COR-L47 (cell line): ENCODE measurements at regions not wholly inside any gene's neighbourhood (a gene's known extent, or its start where the extent isn't known, plus 50 kb on each side); places are given as distances from the start of the nearest gene placed in this dataset.
A peak's percentile ranks its signal among the peaks of the same experiment; 100 is the strongest.

ENCODE experiments used
- DNase-seq: peaks from one replicate; lab custom pipeline; 2025; lab: John Stamatoyannopoulos, UW

DNA sequence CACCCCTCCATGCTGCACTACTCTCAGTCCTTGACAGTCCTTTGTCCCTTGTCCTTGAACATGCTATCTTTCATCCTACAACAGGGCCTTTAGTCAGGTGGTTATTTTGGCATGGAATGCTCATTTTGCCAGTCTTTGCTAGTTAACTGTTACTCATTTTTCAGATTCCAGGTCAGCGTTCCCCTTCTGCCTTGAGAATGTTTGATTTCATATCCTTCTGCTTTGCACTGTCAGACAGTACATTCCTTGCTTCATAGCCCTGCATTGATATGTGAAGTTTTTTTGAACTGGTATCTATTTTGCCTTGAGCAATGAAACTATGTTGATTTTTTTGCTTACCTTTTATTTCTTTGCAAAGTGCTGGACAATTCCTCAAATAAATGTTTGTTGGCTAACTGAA, 638.2 kb upstream of the SEMA6A start:
- no peak for DNase-seq

DNA sequence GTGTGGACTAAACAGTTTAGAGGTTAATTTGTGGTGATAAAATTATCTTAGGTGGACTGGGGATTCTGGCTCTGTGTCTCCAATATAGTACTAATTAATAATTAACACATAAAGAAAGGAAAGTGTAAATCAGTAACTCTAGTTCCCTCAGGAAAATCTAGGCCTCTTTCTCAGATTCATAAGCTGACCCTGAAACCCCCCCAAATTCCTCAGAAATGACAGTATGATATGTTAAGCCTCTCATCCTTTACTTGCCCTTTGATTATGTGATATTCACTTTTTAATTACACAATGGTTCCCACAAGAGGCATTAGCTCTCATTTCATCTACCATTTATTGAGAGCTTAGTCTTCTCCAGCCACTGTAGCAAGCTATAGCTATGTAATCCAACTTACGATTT, 636.2 kb upstream of the SEMA6A start:
- no peak for DNase-seq

DNA sequence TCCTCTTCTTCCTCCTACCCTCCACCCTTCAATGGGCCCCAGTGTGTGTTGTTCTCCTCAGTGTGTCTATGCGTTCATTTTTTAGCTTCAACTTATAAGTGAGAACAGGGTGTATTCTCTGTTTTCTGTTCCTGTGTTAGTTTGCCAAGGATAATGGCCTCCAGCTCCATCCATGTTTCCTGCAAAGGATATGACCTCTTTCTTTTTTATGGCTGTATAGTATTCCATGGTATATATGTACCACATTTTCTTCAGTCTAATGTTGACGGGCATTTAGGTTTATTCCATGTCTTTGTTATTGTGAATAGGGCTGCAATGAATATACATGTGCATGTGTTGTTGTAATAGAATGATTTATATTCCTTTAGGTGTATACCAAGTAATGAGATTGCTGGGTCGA, 634.9 kb upstream of the SEMA6A start:
- no peak for DNase-seq

DNA sequence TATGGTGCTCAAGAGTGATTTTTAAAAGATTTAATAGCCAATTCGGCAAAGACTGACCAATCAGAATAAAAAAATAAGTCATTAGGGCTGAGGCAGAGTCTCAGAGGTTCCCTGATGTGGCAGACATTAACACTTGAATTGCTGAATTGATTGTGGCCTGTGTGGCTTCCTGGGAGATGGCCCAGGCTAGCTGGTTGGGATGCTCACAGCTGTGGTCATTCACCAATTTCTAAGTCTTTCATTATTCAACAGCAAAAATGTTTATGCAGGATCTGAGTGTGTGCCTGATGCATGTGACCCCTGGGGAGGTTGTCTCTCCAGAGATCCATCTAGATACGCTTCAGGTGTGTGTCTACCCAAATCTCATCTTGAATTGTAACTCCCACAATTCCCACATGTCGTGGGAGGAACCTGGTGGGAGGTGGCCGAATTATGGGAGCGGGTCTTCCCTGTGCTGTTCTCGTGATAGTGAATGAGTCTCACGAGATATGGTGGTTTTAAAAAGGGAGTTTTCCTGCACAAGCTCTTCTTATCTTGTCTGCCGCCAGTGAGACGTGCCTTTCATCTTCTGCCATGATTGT, 632.6 kb upstream of the SEMA6A start:
- no peak for DNase-seq

DNA sequence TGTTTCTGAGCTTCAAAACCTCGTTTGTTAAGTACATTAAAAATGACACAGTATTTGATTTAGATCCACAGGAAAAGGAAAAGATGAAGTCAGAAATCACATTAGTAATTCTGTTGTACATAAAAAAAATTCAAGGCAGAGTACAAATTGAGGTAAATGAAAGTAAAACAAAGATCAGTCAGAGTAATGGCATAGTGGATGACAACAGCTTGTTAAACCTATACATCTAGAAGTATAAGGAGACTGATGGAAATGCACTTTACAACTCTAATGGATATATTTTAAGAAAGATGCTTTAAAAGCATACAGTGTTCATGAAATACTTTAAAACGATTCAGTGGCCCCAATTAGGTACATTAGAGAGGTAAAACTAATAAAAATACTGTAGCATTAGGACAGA, 631.3 kb upstream of the SEMA6A start:
- no peak for DNase-seq

DNA sequence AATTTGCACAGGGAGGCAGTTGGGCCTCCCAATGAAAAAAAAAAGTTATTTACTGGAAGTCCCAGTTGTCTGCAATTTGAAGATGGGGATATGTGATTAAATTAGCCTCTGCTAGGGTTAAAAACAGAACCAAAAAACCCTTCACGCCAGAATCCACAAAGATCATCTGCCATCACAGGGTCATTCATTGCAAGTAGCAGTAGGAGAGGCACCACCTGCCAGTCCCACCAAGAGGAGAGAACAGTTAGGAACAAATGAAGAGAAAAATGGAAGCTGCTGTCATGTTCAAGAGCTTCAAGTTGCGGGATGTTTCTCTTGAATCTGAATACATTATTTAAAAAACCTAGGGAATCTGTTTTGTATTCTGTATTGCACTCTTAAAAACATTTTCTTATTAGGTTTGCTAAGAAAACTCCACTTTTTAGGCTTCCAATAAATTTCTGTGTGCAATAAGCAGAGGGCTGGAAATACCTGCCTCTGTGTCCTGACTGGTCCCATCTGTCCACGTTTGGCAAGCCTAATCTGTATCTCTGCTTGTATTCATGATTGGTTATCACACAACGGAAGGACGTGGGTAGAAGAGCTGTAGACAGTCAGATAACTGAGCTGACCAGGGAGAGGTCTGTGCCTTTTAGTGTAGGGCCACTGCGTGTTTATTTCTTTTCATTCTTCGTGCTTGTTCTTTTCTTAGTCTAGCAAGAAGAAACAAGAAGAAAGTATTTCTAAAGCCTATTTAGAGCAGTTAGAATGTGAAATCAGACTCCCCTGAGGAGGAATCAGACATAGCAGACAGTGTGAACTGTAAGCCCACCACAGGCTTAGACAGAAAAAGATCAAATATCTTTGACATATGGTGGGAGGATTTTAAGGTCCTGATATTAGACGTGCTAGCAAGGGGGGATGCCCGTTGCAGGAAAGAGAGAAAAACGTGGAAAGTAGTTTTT, 630.6 kb upstream of the SEMA6A start:
- DNase-seq: no peak

DNA sequence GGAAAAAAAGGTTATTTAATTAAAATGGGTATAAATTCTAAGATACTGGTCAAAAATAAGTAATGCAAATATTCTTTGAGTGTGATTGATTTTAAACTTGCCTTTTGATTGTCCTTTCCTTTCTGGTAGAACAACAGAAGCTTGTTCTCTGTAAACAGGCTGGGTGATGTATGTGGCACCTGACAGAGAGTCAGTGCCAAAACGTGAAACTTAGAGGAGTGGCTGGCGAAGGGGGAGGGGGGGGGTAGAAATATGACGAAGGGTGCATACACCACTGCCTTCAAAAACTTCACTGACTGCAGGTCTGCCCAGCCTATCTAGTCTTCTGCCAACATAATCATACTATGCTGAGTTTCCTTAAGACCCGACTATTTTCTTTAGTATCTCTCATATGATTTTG, 629.8 kb upstream of the SEMA6A start:
- DNase-seq: peak; percentile 1

DNA sequence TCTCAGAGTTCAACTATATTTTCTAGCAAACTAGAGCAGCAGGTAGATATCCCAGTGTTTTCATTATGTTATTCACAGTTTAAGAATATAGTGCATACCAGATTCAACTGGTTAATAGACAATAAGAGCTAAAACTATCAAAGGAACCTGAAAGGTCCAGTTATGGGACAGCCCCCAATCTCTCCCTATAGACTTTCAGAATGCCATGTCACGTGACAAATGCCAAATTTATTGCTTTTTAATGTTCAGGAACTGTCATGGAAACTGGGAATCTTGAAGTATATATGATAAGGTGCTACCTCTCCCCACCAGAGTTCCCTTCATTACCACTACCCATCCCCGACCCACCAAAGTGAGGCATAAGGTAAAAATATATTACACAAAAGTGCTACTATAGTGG, 629.0 kb upstream of the SEMA6A start:
- DNase-seq: no peak

DNA sequence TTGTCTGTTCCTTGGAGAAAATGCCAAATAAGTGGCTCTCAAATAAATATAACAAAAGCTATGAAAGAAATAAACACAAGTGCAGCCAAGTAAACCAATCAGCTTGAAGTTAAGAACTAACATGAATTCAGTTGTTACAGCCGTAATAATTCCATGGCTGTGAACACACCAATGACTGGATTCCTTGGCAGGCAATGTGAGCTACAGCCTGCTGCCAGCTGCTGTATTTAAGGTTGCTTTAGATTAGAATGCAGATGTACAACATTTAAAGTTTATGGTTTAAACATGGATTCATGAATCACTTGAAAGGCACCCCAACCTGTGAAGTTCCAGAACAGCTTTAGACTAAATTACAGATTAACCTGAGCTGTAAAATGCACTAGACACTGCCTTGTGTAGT, 626.4 kb upstream of the SEMA6A start:
- DNase-seq: no peak

DNA sequence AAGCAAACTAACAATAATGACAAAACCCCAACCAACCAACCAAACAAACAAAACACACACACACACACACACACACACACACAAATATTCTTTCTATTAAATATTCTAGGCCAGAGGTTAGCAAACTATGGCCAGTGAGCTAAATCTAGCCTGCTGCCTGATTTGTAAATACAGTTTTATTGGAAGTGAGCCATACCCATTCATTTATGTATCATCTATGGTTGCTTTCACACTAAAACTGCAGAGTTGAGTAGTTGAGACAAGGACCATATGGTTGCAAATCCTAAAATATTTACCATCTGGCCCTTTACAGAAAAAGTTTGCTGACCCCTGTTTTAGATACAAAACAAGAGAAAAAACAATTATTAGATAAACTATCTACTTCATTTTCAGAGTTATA, 620.5 kb upstream of the SEMA6A start:
- DNase-seq: no peak

DNA sequence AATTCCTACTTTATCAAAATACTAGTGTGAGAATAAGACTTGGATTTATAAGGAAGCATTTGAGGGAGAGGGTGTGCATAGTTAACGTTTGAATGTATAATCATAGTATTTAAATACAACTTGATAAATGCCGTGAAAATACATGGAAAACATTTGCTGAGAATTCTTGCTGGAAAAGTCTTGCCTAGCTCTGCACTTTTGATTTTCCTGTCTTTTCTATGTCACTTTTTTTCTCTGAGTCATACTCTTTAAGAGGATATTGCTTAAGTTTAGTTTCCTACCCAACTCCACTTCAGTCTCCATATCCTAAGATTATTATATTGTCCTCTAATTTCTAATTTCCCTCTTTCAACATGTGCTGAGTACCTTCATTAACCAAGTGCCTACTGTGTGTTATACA, 616.6 kb upstream of the SEMA6A start:
- DNase-seq: no peak

DNA sequence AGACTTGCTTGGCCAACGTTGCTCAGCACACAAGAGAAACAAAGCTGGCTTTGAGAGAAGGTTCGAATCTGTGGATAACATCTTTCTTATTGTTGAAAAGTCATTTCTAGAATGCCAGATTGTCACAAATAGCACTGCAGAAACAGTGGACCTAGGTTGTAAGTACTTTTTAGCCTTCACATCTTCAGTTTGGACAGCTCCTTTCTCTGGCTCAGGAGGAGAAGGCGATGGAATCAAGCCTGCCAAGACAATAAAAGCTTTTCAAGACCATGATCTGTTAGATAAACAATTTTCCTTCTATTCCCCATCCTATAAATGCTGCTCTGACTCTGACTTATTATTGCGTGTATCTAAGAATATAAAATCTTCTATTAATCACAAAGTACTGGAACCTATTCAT, 615.2 kb upstream of the SEMA6A start:
- no peak for DNase-seq

DNA sequence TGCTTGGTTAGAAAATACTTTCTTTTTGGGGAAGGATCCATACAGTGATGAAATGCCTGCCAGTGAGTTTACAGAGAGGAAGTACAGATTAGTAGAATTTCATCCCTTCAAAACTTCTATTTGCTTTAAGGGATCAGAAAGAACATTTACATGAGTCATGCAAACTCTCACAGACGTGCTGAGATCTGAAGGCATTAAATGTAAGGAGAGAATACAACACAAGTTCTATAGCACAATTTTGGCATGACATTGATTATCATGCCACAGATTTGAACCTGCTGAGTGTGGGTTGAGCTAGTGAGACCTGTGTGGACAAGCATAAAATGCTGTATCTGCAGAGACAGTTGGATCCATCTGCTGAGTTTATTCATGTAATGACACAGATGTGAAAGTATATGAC, 613.6 kb upstream of the SEMA6A start:
- no peak for DNase-seq

DNA sequence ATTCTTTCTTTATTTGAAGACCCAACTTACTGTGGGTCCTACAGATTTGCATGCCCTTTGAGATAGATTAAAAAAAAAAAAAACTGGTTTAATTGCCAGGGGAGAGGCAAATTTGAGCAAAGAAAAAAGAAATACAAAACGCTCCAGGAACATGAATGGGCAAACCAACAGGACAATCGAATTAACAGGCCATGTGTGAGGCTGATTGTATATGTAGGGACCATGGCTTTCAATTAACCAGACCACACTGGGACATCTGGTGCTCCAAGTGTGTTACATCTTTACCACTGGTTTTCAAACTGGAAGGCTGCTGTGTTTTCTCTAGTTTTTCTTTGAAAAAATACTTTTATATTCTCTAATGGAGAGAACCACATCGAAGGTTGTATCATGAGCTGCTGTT, 612.1 kb upstream of the SEMA6A start:
- no peak for DNase-seq

DNA sequence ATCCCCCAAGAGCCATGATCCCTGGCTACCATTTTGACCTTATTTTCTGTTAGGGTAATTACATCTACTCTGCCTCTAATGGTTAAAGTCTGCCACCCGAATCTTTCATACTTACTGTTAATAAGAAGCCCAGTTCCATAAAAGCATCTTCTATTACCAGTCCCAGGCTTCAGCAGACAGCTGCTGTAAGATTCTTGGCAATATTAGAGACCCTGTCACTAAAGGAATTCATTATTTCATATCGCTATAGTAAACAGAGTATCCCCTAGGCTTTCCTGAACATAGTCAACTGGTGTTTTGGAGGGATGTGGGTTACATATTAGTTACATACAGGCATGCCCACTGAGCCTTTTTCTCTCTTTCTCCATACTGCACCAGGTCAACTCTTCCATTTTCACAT, 608.7 kb upstream of the SEMA6A start:
- DNase-seq: no peak

DNA sequence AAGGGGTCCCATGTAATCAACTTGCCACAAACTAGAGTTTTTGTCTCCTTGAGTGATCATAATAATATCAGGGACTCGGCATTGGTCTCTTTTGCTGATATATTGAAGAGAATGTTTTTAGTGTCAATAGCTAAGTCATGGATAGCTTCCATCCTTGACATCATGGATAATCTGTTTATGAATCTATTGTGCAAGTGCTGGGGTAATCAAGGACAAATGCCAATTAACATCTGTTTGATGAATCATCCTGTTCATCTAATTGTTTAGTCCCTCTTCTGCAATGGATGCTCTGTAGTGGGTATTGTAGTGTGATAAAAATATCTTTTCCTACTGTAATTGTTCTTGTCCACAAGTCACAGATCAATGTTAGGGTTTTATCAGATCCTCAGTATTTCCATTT, 607.5 kb upstream of the SEMA6A start:
- DNase-seq: peak; percentile 1

DNA sequence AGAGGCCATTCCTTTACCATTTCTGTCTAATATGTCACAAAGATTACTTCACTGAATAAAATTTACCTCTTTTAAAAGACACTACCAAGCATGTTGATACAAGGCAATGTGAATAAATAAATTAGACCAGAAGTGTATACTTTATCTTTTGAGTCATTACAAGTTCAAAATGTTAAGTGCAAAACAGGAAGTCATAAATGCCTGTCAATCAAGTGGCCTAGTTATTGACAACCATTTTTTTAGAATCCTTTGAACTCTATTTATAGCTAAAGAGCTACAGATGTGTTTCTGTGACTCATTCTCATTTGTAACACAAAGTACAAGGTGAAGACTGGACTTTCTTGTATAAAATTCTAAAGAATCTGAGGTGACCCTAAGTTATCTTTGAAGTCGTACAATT, 602.7 kb upstream of the SEMA6A start:
- DNase-seq: no peak

DNA sequence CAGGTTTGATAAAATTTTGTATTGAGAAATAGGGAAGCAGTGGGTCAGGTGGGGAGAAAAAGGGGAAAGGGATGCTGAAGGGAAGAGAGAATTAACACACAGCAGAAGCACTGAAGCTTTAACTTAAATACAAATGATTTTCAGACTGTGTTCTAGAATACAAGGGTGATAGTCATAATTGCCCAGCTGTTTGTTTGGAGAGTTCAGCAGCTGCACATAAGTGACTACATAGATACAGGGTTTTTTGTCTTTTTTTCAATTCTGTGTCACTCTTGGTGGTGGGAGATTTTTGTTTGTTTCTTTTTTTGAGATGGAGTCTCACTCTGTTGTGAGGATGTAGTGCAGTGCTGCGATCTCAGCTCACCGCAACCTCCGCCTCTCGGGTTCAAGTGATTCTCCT, 590.4 kb upstream of the SEMA6A start:
- no peak for DNase-seq

DNA sequence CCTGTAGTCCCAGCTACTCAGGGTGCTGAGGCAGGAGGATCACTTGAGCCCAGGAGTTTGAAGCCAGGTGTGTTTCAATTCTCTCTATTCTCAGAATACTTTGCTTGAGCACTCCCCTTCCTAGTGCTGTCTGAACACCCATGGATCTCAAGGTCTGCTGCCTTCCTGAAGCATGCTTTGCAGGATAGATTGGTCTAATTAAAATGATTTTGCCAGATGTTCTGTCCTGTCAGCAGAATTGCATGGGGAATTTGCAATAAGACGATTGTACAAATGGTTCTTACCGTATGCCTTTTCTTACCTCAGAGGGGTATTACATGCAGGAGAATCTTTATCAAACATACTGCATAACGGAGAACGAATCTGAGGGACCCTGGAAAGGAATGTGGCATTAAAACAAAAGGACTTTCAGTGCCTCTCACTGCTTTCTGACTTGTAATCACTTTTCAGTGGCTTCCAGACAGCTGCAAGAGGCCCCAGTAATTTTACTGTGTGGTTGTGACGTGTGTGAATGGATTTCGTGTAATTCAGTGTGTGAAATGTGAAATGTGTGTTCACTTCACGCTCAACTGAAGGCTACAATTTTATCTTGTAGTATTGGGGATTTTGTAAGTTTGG, 587.2 kb upstream of the SEMA6A start:
- DNase-seq: no peak

DNA sequence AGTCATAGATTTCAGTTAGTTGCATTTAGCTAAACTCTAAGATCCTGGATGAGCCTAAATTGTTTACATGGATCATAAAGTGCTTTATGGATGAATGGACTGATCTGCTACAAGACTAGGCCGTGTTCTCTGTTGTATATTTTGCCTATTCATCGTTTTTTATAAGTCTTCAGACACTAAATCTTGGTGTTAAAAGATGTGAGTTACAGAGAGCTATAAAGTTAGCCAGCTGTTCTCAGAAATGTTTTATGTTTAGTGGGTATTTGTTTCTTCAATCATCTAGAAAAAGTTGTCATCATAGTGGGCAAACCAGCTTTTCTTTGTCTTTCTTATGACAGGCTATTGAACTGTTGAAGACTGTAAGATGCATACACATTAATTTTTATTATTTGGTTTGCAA, 585.8 kb upstream of the SEMA6A start:
- DNase-seq: no peak

DNA sequence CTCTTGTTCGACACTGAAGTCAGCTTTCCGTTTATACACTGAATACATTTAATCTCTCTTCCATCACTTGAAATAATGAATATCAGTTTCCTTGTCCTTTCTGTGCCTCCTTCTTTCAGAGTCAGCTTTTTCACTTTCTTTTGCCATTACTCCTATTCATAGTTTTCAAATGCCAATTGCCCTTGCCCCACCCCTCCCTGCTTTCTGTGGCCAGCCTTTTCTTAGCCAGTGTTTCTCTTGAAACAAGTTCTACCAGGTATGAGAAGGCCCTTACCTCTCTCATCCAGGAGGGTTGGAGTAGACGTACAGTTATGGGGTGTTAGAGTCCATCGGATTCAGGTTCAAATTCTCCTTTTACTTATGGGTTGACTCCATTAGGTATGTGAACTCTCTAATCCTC, 574.7 kb upstream of the SEMA6A start:
- no peak for DNase-seq

DNA sequence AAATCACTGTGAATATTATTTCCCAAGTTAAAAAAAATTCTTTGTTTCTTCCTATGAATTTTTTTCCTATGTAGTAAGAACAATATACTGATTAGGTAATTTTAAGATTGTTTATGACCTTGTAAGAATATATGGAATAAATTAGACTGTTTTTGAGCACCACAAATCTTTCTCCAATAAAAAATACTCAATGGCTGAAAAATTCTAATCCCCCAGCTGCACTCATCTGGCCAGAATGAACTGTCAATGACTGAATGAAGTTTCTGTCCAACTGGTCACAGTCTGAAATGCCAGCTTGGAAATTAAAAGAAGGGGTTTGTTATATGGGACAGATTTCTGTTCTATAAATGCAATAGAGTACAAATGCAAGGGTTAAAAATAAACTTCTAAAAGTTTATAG, 569.5 kb upstream of the SEMA6A start:
- DNase-seq: no peak

DNA sequence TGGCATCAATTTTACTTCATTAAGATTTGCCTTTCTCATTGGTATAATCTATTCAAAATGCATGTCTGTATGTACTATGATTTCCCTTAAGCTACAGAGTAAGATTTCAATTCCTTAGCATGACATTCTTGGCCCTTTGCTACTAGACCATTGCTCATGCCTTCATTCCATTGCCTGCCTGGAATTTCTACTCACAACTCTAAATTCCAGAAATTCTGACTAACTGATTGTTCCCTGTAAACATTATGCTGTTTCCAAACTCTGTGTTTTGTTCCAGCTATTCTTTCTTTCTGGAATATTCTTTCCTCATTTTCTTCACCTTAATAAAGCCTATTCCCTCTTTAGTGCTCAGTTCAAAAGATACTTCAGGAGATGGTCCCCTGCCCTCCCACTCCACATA, 568.8 kb upstream of the SEMA6A start:
- no peak for DNase-seq
